Activated naive CD8-positive, alpha-beta T cell treated with anti-CD3 and anti-CD28 coated beads for 36 hours (primary cell): ENCODE measurements at regions not wholly inside any gene's neighbourhood (a gene's known extent, or its start where the extent isn't known, plus 50 kb on each side); places are given as distances from the start of the nearest gene placed in this dataset.

Experiments used
- DNase-seq: peaks from one replicate; pipeline ENCODE4 v3.0.0; 2021
- H3K27ac Mint-ChIP-seq: one replicate; pipeline ENCODE4 v1.8.0; 2022; ENCODE audit warnings: mild to moderate bottlenecking, moderate library complexity, mixed read lengths
- H3K27me3 Mint-ChIP-seq: one replicate; pipeline ENCODE4 v1.8.0; 2022; ENCODE audit warnings: mild to moderate bottlenecking, mixed read lengths
- H3K36me3 Mint-ChIP-seq: one replicate; pipeline ENCODE4 v1.8.0; 2021; ENCODE audit warnings: mild to moderate bottlenecking, mixed read lengths
- H3K4me1 Mint-ChIP-seq: one replicate; pipeline ENCODE4 v1.8.0; 2021; ENCODE audit warnings: mixed read lengths
- H3K4me3 Mint-ChIP-seq: one replicate; pipeline ENCODE4 v1.8.0; 2022; ENCODE audit warnings: mild to moderate bottlenecking, moderate library complexity, mixed read lengths
- H3K9me3 Mint-ChIP-seq: one replicate; pipeline ENCODE4 v1.8.0; 2022; ENCODE audit warnings: mixed read lengths

- no peaks in the 10 kb centered on the region for H3K9me3 Mint-ChIP-seq
- peaks cover 4% of the 10 kb centered on the region for H3K4me1 Mint-ChIP-seq
- H3K36me3 Mint-ChIP-seq, result no peaks in the 10 kb centered on the region
- no peak overlapping the region for H3K27ac Mint-ChIP-seq
- H3K27me3 Mint-ChIP-seq, result peaks cover 41% of the 10 kb centered on the region
- no peak overlapping the region for H3K4me3 Mint-ChIP-seq
- no peak for DNase-seq
Measured at GRCh38 chr20:62552613-62553012, 76.8 kb upstream of the GATA5 start.

GRCh38 chr20:62553136-62553837, 77.5 kb upstream of the GATA5 start:
- DNase-seq, result no peak
- Mint-ChIP-seq H3K4me1 (peaks cover 4% of the 10 kb centered on the region), H3K4me3 (no peak overlapping the region), H3K9me3 (no peaks in the 10 kb centered on the region), H3K27ac (no peak overlapping the region), H3K36me3 (no peaks in the 10 kb centered on the region), H3K27me3 (peaks cover 41% of the 10 kb centered on the region)

- Mint-ChIP-seq H3K9me3 (no peaks in the 10 kb centered on the region), H3K27me3 (peaks cover 41% of the 10 kb centered on the region), H3K27ac (no peak overlapping the region), H3K4me3 (no peak overlapping the region), H3K36me3 (no peaks in the 10 kb centered on the region), H3K4me1 (peaks cover 4% of the 10 kb centered on the region)
- no peak for DNase-seq
Measured at GRCh38 chr20:62553838-62554161, 78.0 kb upstream of the GATA5 start.

- no peak for DNase-seq
- Mint-ChIP-seq H3K9me3 (no peaks in the 10 kb centered on the region), H3K4me3 (no peak overlapping the region), H3K27ac (no peak overlapping the region), H3K4me1 (peaks cover 4% of the 10 kb centered on the region), H3K27me3 (peaks cover 39% of the 10 kb centered on the region), H3K36me3 (no peaks in the 10 kb centered on the region)
Measured at GRCh38 chr20:62554214-62554897, 78.6 kb upstream of the GATA5 start.

GRCh38 chr20:62554898-62555641, 79.3 kb upstream of the GATA5 start:
- H3K36me3 Mint-ChIP-seq, result no peaks in the 10 kb centered on the region
- no peak for DNase-seq
- peaks cover 34% of the 10 kb centered on the region for H3K27me3 Mint-ChIP-seq
- H3K27ac Mint-ChIP-seq, result no peak overlapping the region
- no peaks in the 10 kb centered on the region for H3K9me3 Mint-ChIP-seq
- H3K4me1 Mint-ChIP-seq, result peaks cover 4% of the 10 kb centered on the region
- H3K4me3 Mint-ChIP-seq, result no peak overlapping the region

- Mint-ChIP-seq H3K36me3 (no peaks in the 10 kb centered on the region), H3K4me1 (no peaks in the 10 kb centered on the region), H3K27me3 (peaks cover 29% of the 10 kb centered on the region), H3K4me3 (no peak overlapping the region), H3K27ac (no peak overlapping the region), H3K9me3 (no peaks in the 10 kb centered on the region)
- DNase-seq, result no peak
Measured at GRCh38 chr20:62555642-62556420, 80.0 kb upstream of the GATA5 start.

GRCh38 chr20:62557462-62557861, 81.7 kb upstream of the GATA5 start:
- H3K9me3 Mint-ChIP-seq, result no peaks in the 10 kb centered on the region
- no peaks in the 10 kb centered on the region for H3K36me3 Mint-ChIP-seq
- H3K4me1 Mint-ChIP-seq, result peaks cover 7% of the 10 kb centered on the region
- no peak overlapping the region for H3K4me3 Mint-ChIP-seq
- H3K27ac Mint-ChIP-seq, result no peak overlapping the region
- DNase-seq, result no peak
- H3K27me3 Mint-ChIP-seq, result peaks cover 27% of the 10 kb centered on the region

- H3K4me1 Mint-ChIP-seq, result peaks cover 7% of the 10 kb centered on the region
Measured at GRCh38 chr20:62557999-62558408, 82.2 kb upstream of the GATA5 start.

GRCh38 chr20:62558779-62559178, 83.0 kb upstream of the GATA5 start:
- Mint-ChIP-seq H3K4me3 (no peak overlapping the region), H3K27me3 (peaks cover 14% of the 10 kb centered on the region), H3K4me1 (peaks cover 7% of the 10 kb centered on the region), H3K36me3 (no peaks in the 10 kb centered on the region), H3K27ac (no peak overlapping the region), H3K9me3 (no peaks in the 10 kb centered on the region)
- DNase-seq, result no peak

More at GRCh38 chr20:62557999-62558408, 82.2 kb upstream of the GATA5 start:
- H3K27ac Mint-ChIP-seq, result no peak overlapping the region
- no peaks in the 10 kb centered on the region for H3K36me3 Mint-ChIP-seq
- H3K4me3 Mint-ChIP-seq, result no peak overlapping the region
- H3K27me3 Mint-ChIP-seq, result peaks cover 22% of the 10 kb centered on the region
- H3K9me3 Mint-ChIP-seq, result no peaks in the 10 kb centered on the region
- DNase-seq, result no peak

- Mint-ChIP-seq H3K4me3 (no peak overlapping the region), H3K27me3 (peaks cover 12% of the 10 kb centered on the region), H3K27ac (no peak overlapping the region), H3K4me1 (peaks cover 7% of the 10 kb centered on the region), H3K9me3 (no peaks in the 10 kb centered on the region), H3K36me3 (no peaks in the 10 kb centered on the region)
- DNase-seq, result no peak
Measured at GRCh38 chr20:62560162-62560561, 82.1 kb upstream of the SLCO4A1 start.

- Mint-ChIP-seq H3K9me3 (no peaks in the 10 kb centered on the region), H3K4me1 (peaks cover 7% of the 10 kb centered on the region), H3K4me3 (no peak overlapping the region), H3K36me3 (no peaks in the 10 kb centered on the region), H3K27me3 (peaks cover 12% of the 10 kb centered on the region), H3K27ac (no peak overlapping the region)
- no peak for DNase-seq
Measured at GRCh38 chr20:62561182-62561581, 81.1 kb upstream of the SLCO4A1 start.

- Mint-ChIP-seq H3K4me3 (no peak overlapping the region), H3K36me3 (no peaks in the 10 kb centered on the region), H3K27ac (no peak overlapping the region), H3K4me1 (peaks cover 7% of the 10 kb centered on the region), H3K9me3 (no peaks in the 10 kb centered on the region), H3K27me3 (peaks cover 12% of the 10 kb centered on the region)
- DNase-seq, result no peak
Measured at GRCh38 chr20:62561948-62562347, 80.4 kb upstream of the SLCO4A1 start.

GRCh38 chr20:62562831-62563230, 79.5 kb upstream of the SLCO4A1 start:
- H3K27me3 Mint-ChIP-seq, result peaks cover 12% of the 10 kb centered on the region
- H3K9me3 Mint-ChIP-seq, result no peaks in the 10 kb centered on the region
- DNase-seq, result no peak
- H3K4me3 Mint-ChIP-seq, result no peak overlapping the region
- H3K4me1 Mint-ChIP-seq, result peaks cover 7% of the 10 kb centered on the region
- H3K36me3 Mint-ChIP-seq, result no peaks in the 10 kb centered on the region
- no peak overlapping the region for H3K27ac Mint-ChIP-seq

- H3K9me3 Mint-ChIP-seq, result no peaks in the 10 kb centered on the region
- DNase-seq, result no peak
- H3K27me3 Mint-ChIP-seq, result peaks cover 12% of the 10 kb centered on the region
- H3K36me3 Mint-ChIP-seq, result no peaks in the 10 kb centered on the region
- H3K4me3 Mint-ChIP-seq, result no peak overlapping the region
- H3K27ac Mint-ChIP-seq, result no peak overlapping the region
- H3K4me1 Mint-ChIP-seq, result peaks cover 7% of the 10 kb centered on the region
Measured at GRCh38 chr20:62563561-62563960, 78.7 kb upstream of the SLCO4A1 start.
